NCI-H748 (cell line): ENCODE measurements at regions not wholly inside any gene's neighbourhood (a gene's known extent, or its start where the extent isn't known, plus 50 kb on each side); places are given as distances from the start of the nearest gene placed in this dataset.

Experiments
- DNase-seq: peaks from one replicate; lab custom pipeline; 2025; ENCODE audit not compliant: unreplicated experiment; lab: John Stamatoyannopoulos, UW

DNA sequence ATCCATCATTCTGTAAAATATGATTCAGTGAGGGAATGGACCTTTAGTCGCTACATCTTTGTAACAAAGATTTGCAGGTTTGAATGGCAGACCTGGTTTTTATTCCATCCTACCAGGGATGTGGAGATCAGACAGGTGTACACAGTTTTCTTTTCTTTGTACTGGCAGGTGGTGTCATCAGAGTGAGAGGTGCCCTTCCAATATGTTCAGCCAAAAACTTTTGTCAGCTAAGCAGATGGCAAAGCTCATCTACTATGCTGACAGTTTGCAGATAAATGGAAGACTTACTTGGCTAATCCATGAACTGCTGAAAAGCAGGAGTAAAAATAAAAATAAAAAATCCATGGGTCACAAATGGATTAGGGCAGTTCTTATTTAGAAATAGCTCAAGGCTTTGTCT lies 185.5 kb upstream of the DOK6 start:
- peak; percentile 88 for DNase-seq

DNA sequence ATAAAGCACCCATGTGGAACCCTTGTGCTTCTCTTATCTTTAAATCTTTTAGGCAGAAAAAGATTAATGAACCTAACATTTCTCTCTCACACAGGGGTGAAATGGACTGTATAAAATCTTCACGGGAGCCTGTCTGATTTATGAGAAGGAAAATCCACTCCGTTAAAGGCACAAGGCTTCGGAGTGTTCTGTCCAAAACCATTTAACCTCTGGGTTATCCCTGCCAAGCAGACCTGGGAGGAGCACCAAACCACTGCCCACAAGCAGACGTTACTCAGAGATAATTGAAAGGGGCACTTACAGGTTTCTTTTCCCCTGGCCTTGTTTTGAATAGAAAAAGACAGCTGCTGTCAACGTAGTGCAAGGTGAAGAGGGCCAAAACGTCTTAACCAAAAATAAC lies 184.4 kb upstream of the DOK6 start:
- peak; percentile 76 for DNase-seq

DNA sequence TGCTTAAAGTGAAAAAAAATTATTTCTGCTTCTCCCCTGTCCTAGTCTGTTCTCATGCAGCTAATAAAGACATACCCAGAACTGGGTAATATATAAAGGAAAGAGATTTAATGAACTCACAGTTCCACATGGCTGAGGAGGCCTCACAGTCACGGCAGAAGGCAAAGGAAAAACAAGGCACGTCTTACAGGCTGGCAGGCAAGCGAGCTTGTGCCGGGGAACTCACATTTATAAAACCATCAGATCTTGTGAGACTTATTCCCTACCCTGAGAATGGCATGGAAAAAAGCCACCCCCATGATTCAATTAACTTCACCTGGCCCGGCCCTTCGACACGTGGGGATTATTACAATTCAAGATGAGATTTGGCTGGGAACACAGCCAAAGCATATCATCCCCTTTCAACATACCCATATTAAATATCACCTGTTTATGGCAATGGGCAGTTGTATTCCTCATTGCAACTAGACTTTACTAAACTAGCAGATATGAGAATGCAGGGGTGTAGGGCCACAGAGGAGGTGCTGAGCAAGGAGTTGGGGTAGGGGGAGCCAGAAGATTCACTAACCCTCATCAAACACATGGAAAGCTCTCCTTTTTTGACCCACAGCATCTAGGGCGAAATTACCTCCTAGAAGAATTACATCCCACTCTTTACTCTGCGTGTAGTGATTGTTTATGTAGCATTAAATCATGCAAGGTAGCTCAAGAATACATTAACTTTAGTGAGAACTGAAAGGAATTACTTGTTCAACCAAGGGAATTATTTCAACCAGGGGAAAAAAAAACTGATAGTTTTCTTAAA lies 183.3 kb upstream of the DOK6 start:
- DNase-seq, result peak; percentile 91

DNA sequence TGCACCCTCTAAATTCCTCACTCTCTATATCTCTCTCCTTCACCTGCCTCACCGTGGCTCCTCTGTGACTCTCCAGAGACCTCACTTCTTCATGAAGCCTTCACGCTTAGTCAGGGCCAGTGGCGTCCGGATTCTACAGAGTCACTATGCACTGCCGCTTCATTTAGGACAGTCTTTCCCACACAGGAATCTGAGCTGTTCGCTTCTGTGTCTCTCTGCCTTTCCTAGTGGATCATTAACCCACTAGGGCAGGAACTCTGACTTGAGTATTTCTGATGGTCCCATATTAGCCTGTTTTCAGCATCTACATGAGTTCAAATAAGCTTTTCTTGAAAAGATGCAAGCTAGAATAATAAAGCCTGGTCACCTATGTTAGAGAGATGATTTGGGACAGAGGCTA lies 180.2 kb upstream of the DOK6 start:
- DNase-seq, result no peak

DNA sequence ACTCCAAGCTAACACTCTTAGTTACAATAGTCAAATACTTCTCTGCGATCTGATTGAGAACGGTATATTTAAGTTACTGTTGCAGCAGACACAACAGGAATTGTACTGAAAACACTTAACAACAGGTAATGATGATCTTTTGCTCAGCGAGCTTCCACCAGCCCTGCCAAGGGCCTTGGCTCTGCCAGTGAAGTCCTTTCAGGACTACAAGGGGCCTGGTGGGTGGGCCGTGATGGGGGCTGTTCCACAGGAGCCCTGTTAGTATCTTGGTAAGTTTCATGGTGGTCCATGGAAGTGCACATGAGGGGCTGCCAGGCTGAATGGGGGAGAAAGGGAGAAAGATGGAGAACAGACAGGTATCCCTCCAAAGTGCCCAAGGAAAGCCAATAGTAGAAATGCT lies 178.6 kb upstream of the DOK6 start:
- no peak for DNase-seq

DNA sequence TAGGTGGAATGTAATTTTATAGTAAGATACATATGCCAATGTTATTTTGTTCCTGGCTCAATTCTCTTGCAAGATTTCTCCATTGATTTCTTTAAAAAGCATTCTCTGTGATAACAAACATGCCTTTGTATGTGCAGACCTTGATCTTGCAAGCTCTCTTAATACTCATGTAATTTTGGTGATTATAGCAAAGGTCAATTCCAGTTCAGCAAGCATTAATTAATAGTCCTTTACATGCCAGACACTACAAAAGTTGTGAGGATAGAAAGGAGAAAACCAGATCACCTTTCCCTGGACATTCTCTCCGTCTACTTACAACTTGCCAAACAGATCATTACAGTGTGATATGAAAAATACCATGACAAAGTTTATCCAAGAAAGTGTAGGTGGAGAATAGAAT lies 173.7 kb upstream of the DOK6 start:
- DNase-seq, result no peak

DNA sequence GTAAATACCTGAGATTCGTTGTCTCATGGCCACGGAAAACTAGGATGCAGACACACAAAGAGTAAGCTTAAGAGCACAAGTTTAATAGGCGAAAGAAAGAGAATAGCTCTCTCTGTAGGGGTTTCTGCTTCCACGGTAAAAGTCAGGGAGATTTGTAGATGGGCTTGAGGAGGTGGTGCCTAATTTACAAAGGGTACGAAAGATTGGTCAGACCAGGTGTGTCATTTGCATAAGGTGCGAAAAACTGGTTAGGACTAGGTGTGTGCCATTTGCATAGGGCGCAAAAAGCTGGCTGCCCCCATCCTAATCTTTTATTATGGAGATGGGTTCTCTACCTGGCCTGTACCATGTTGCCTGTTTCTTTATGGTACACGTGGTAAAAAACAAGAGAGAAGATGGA lies 170.5 kb upstream of the DOK6 start:
- no peak for DNase-seq

DNA sequence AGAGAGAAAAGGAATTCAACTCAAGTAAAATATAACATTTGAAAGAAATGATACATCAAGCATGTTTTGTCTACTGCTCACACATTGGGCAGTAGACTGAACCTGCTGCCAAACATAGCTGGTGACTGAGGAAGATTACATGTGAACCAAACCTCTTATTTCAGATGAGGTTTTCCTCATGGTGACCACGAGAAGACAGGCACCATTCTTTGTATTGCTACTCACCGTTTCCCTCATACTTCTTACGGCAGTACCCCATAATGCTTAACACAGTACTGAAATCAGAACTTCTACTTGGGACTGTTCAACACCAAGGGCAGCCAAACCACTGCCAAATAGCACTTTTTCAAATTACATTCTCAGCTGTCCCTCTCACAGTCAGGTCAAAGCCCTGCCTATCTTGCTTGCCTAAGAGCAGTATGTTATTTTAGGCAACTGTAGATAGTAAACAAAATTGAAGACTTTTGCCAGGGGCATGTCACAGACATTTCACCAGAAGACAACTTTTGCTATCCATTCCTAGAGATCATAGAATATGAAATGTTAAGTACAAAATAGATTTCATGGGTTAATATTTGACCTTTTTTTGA lies 167.1 kb upstream of the DOK6 start:
- DNase-seq, result no peak

DNA sequence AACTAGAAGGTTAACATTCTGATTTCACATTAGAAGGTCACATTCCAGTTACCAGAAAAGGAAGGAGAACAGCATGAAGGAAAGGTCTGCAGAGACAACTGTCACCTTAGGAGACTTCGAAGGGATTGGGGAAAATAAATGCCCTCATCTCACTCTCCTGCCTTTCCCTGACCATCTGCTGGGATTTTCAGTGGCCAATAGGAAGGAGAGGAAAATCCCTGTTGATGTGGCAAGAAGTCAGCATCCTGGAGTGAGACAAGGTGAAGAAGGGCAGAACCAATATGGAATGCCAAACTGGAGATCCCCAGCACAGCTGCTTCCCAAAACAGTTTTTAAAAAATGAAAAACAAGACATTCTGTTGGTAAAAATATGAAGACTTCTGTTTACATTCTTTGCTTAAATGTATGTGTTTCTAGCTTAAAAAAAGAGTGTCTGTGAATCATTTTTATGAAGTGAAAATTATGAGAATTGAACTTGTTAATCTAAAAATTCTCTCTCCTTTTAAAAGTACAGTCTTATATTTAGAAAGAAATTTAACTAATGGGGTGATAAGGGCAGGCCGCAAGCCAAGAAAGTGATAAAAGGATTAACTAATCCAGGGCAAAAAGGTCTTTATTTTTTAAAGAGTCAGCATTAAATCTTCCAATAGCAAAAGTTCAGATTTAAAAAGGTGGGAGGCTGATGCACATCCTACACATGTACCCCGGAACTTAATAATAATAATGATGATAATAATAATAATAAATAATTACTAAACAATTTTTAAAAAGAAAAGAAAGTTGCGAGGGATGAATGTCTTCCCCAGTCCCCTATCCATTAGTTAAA lies 160.6 kb upstream of the DOK6 start:
- DNase-seq, result no peak

DNA sequence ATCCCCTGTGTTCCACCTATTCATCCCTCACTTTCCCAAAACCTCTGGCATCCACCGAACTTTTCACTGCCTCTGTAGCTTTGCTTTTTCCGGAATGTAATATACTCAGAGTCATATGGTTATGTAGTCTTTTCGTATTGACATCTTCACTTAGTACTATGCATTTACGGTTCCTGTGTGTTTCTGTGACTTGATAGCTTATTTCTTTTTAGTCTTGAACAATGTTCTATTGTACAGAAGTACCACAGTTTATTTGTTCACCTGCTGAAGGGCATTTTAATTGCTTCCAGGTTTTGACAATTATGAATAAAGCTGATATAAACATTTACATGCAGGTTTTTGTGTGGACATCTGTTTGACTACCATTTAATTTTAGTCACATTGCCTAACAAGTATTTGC lies 154.7 kb upstream of the DOK6 start:
- peak; percentile 97 for DNase-seq

DNA sequence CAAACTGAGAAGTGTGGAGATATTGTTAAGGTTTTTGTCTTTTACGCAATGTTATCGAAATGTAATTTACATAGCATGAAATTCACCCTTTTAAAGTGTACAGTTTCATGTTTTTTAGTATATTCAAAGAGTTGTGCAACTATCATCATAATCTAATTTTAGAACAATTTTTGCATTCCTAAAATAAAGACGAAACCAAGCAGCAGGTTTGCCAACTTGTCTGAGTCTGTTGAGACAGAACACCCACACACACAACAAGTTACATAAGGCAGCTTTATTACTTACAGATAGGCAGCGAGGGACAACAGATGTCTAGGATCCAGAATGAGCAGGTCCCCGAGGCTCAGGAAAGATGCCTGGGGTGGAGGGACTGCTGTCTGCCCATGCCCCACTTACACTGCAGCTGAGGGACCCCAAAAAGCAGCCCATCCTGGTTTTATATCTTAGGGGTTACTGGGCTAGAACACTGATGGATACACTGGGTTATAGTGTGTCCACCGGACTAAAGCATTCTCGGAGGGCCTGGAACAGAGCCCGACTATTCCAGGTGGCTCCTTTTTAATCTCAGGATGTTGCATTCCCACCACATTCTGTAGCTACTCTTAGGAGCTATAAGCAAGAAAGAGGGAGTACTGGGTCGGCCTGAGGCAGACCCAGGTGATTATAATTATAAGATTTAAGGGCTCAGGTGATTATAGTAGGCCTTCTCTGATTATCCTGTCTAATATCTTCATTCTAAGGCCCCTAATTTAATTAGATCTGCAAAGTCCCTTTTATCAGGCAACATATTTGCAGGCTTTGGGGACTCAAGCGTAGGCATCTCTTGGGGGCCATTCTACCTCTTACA lies 150.2 kb upstream of the DOK6 start:
- DNase-seq, result peak; percentile 30

DNA sequence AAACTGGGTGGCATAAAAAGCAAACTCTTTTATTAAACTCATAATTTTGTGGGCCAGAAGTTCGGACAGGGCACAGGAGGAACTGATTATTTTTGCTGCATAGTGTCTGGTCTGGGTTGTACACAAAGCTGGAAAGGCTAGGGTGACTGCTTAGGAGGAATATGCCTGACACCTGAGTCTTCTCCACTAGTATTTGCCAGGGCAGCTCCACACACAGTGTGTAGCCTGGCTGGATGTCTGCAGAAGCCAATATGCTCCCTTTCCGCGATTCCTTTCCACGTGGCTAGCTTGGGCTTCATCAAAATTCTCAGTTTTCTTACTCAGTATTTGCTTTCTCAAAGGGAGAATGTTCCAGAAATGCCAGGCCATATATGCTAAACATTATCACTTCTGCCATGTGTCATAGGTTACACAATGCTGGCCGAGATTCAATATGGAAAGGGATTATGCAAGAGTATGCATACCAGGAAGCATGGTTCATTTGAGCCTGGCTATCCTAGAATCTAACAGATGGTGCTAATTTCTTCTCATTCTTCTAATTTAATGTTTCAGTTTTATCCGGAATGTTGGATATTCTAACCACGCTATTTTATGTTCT lies 142.7 kb upstream of the DOK6 start:
- no peak for DNase-seq

DNA sequence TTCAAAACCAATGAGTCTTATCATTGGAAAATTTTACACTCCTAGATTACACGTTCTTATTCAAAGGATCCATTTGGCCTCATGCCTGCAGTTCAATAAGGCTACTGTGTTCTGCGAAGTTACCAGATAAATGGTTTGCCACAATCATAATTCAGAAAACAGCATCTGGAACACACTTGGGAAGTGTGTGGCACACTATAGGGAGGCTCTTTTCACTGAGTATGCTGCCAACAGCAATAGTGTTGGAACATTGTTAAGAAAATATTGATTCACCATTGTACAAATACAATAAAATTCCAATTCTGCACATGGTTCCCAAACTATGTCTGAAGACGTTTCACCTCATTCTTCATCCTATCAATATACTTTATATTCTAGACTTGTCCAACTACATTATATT lies 141.4 kb upstream of the DOK6 start:
- DNase-seq, result no peak

DNA sequence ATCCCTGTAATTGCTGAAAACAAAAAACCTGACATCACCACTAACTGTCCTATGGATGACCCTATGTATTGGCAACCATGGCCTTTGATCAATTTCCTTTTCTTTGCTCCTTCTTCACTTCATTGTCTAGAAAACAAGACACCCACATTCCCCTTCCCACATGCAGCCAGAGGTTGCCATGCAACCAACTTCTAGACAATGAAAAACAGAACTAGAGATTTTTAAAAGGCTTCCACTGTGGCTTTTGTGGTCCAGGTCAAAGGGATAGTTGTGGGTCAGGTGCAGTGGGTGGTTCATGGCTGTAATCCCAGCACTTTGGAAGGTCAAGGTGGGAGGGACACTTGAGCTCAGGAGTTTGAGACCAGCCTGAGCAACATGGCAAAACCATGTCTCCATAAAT lies 139.3 kb upstream of the DOK6 start:
- peak; percentile 17 for DNase-seq

DNA sequence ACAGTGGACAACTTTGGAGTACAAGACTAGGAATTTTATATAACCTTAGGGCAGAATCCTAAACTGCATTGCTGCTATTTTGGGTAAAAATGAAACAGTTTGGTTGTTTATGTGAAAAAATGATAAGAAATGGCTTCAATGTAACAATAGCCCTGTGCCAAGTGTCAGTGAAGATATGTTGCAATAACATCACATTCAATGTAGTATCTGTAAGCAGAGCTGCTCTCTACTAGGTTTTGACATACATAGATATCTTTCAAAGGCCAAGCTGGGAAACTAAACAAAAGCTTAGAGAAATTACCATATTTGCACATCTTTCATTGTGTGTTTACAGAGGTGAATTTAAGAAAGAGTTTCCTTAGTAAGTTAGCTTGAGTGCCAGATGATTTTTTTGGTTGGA lies 135.0 kb upstream of the DOK6 start:
- no peak for DNase-seq

DNA sequence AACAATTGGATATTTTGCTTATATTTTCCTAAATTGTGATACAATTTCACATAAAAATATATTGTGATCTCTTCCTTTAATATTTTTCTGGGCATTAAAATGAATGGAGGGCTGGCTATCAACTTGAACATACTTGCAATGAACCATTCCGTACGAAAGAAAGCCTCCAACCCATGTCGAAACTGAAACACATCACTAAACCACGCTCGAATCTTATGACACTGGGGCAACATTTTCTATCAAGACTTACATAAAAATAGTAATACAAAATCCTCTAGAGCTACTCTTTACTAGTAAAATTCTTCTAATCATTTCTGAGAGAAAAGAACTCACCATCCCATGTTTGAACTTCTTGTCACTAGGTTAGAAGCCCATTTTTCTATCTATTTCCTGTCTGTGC lies 132.8 kb upstream of the DOK6 start:
- DNase-seq, result peak; percentile 21

DNA sequence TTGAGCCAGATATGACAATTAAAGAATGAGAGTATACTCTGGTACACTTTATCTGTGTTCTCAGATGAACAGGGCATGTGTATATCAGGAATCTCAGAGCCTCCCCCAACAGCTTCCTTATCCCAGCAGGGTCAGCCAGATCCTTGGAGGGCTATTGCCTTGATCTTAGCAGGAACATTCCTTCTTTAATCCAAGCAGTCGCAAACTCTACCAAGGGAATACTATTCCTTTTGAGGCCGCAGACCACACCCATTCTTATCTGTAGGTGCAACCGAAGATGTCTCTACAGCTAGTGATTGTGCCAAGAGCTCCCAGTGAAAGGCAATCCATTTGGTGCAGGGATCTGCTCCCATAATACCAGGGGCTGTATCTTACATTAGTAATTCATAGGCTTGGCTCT lies 118.3 kb upstream of the DOK6 start:
- no peak for DNase-seq

DNA sequence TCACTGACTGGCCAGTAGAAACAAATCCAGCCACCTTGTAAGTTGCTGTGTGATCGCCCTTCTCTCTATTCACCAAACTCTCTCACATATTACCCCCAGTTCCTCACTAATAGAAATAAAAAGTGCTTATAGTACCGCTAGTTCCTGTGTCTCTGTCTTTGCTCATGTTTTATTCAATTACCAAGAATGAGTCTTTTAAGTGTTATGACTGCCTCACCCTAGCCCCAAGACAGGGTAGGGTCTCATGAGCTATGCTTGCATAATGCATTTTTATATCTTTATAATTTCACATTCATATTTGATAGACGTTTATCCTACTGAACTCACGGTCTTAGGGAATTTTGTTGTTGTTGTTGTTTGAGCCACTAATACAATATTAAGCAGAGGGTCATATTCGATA lies 109.6 kb upstream of the DOK6 start:
- no peak for DNase-seq

DNA sequence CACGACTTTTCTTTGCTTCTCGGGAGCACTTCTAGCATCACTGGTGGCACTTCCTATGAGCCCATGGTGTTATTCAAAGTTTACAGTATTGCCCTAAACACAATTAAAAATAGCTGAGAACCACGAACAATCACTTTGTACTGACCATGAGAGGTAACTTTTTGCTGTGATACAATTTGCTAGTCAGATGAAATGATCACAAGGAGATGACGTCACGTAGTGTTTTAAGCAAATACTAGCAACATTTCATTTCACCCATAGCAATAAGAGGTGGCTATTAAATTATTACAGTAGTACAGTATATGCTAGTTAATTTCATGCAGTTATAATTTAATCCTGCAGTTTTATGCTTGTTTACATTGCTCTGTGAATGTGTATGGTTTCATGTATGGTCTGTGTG lies 108.9 kb upstream of the DOK6 start:
- DNase-seq, result no peak

DNA sequence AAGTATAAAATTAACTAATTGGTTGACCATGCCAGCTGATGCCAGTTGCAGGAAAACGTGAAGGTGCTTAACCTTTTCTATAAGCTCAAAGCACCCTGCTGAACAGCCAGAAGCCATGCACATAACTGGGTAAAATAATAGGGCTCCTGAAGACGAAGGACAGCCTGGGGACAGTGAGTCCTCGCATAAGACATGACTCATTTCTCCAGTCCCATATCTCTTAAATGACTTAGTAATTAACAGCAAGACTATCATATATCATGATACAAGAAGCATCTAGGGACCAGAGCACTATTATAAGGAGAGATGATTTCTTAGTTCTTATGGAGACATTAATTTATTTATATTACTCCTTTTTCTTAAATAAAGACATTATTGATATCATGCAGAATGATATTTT lies 100.5 kb upstream of the DOK6 start:
- DNase-seq, result no peak

DNA sequence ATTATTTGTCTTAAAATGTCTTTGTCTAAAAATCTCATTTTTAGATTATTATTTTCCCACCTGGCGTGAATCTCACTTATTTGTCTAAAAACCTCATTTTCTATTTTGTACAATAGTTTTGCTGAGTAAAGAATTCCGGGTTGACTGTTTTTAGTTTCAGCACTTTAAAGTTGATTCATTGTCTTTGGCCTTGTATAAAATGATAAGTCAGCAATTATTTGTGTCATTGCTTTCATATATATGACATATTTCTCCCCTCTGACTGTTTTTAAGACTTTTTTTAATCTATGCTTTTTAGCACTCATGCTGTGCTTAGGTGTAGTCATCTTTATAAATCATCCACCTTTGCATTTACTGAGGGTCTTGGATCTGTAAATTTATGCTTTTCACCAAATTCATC lies 92.1 kb upstream of the DOK6 start:
- DNase-seq, result no peak
